ENCODE measurements at regions not wholly inside any gene's neighbourhood (a gene's known extent, or its start where the extent isn't known, plus 50 kb on each side); places are given as distances from the start of the nearest gene placed in this dataset.
A peak's percentile ranks its signal among the peaks of the same experiment; 100 is the strongest.
"Not testable (repeated sequence)": the region's sequence is repeated elsewhere in the genome, so short reads cannot be mapped to it uniquely, and the experiment has no call there.

- Mint-ChIP-seq H3K27ac (no peak overlapping the region), H3K4me3 (no peak overlapping the region), H3K27me3 (peaks cover 6% of the 10 kb centered on the region), H3K9me3 (ENCODE audit: low read depth) (no peaks in the 10 kb centered on the region), H3K36me3 (ENCODE audit: low read depth) (no peaks in the 10 kb centered on the region), H3K4me1 (peaks cover 2% of the 10 kb centered on the region)
- intact Hi-C loops (cut with DNase I, micrococcal nuclease), result no loop called here
- DNase-seq (no peak), ATAC-seq (no peak)
- CTCF ChIA-PET, result no interaction called here
- POLR2A ChIA-PET, result no interaction called here
Measured at GRCh38 chr6:167208819-167209576, 51.2 kb upstream of the GPR31 start.

- intact Hi-C loops (cut with DNase I, micrococcal nuclease), result no loop called here
- Mint-ChIP-seq H3K27me3 (peaks cover 6% of the 10 kb centered on the region), H3K4me1 (peaks cover 2% of the 10 kb centered on the region), H3K4me3 (no peak overlapping the region), H3K9me3 (ENCODE audit: low read depth) (no peaks in the 10 kb centered on the region), H3K36me3 (ENCODE audit: low read depth) (no peaks in the 10 kb centered on the region), H3K27ac (no peak overlapping the region)
- ChIA-PET POLR2A (no interaction called here), CTCF (no interaction called here)
- no peak for ATAC-seq
- DNase-seq, result no peak
Measured at GRCh38 chr6:167209577-167209975, 51.8 kb upstream of the GPR31 start.

GRCh38 chr6:167210375-167211294 lies 52.9 kb upstream of the GPR31 start:
- H3K9me3 Mint-ChIP-seq (ENCODE audit: low read depth), result no peaks in the 10 kb centered on the region
- intact Hi-C loops (cut with DNase I, micrococcal nuclease), result loop anchor here in 1 of 2 experiments (5.0 kb wide), 1 partner anchor 162 kb away; no protein-coding TSS in a partner anchor
- ChIA-PET POLR2A (no interaction called here), CTCF (interaction anchor here (1.1 kb wide), 1 partner anchor 142 kb away, joined by 3 read pairs; no protein-coding TSS in a partner anchor)
- no peak overlapping the region for H3K4me3 Mint-ChIP-seq
- H3K4me1 Mint-ChIP-seq, result peaks cover 2% of the 10 kb centered on the region
- peaks cover 6% of the 10 kb centered on the region for H3K27me3 Mint-ChIP-seq
- DNase-seq, result no peak
- no peak for ATAC-seq
- H3K27ac Mint-ChIP-seq, result no peak overlapping the region
- H3K36me3 Mint-ChIP-seq (ENCODE audit: low read depth), result no peaks in the 10 kb centered on the region

GRCh38 chr6:167211295-167211648 lies 53.5 kb upstream of the GPR31 start:
- H3K9me3 Mint-ChIP-seq (ENCODE audit: low read depth), result no peaks in the 10 kb centered on the region
- POLR2A ChIA-PET, result no interaction called here
- intact Hi-C loops (cut with DNase I, micrococcal nuclease), result loop anchor here in 1 of 2 experiments (5.0 kb wide), 1 partner anchor 161 kb away; no protein-coding TSS in a partner anchor
- no peak overlapping the region for H3K27ac Mint-ChIP-seq
- DNase-seq, result no peak
- H3K4me3 Mint-ChIP-seq, result no peak overlapping the region
- no peaks in the 10 kb centered on the region for H3K36me3 Mint-ChIP-seq (ENCODE audit: low read depth)
- ATAC-seq, result no peak
- CTCF ChIA-PET, result interaction anchor here (1.1 to 1.5 kb wide), 2 partner anchors 79 to 141 kb away, joined by 3 to 4 read pairs; no protein-coding TSS in a partner anchor
- peaks cover 6% of the 10 kb centered on the region for H3K27me3 Mint-ChIP-seq
- H3K4me1 Mint-ChIP-seq, result peaks cover 2% of the 10 kb centered on the region

- no peak overlapping the region for H3K4me3 Mint-ChIP-seq
- peak; percentile 26 for DNase-seq
- ATAC-seq, result peak; percentile 17
- no peaks in the 10 kb centered on the region for H3K9me3 Mint-ChIP-seq (ENCODE audit: low read depth)
- H3K4me1 Mint-ChIP-seq, result peaks cover 2% of the 10 kb centered on the region
- ChIA-PET CTCF (interaction anchor here (1.5 kb wide), 1 partner anchor 78 kb away, joined by 4 read pairs; no protein-coding TSS in a partner anchor), POLR2A (interaction anchor here (0.7 kb wide), 1 partner anchor 886 kb away, joined by 4 read pairs; no protein-coding TSS in a partner anchor)
- no peak overlapping the region for H3K27ac Mint-ChIP-seq
- H3K36me3 Mint-ChIP-seq (ENCODE audit: low read depth), result no peaks in the 10 kb centered on the region
- intact Hi-C loops (cut with DNase I, micrococcal nuclease), result loop anchor here in 1 of 2 experiments (5.0 kb wide), 1 partner anchor 160 kb away; no protein-coding TSS in a partner anchor
- H3K27me3 Mint-ChIP-seq, result peaks cover 3% of the 10 kb centered on the region
Measured at GRCh38 chr6:167211881-167212712, 54.3 kb upstream of the GPR31 start.

- no peak overlapping the region for H3K27ac Mint-ChIP-seq
- CTCF ChIA-PET, result interaction anchor here (1.5 kb wide), 1 partner anchor 78 kb away, joined by 4 read pairs; no protein-coding TSS in a partner anchor
- POLR2A ChIA-PET, result interaction anchor here (0.7 kb wide), 1 partner anchor 886 kb away, joined by 4 read pairs; no protein-coding TSS in a partner anchor
- DNase-seq, result peak; percentile 19
- ATAC-seq, result peak; percentile 88
- H3K27me3 Mint-ChIP-seq, result peaks cover 3% of the 10 kb centered on the region
- intact Hi-C loops (cut with DNase I, micrococcal nuclease), result loop anchor here in 1 of 2 experiments (5.0 kb wide), 1 partner anchor 160 kb away; no protein-coding TSS in a partner anchor
- no peaks in the 10 kb centered on the region for H3K9me3 Mint-ChIP-seq (ENCODE audit: low read depth)
- peaks cover 2% of the 10 kb centered on the region for H3K4me1 Mint-ChIP-seq
- H3K4me3 Mint-ChIP-seq, result no peak overlapping the region
- no peaks in the 10 kb centered on the region for H3K36me3 Mint-ChIP-seq (ENCODE audit: low read depth)
Measured at GRCh38 chr6:167212713-167213005, 54.9 kb upstream of the GPR31 start.

GRCh38 chr6:167214206-167214605 lies 56.4 kb upstream of the GPR31 start:
- Mint-ChIP-seq H3K9me3 (ENCODE audit: low read depth) (no peaks in the 10 kb centered on the region), H3K27ac (no peak overlapping the region), H3K36me3 (ENCODE audit: low read depth) (no peaks in the 10 kb centered on the region), H3K4me1 (peaks cover 2% of the 10 kb centered on the region), H3K27me3 (peaks cover 3% of the 10 kb centered on the region), H3K4me3 (no peak overlapping the region)
- intact Hi-C loops (cut with DNase I, micrococcal nuclease), result loop anchor here in 1 of 2 experiments (5.0 kb wide), 1 partner anchor 158 kb away; no protein-coding TSS in a partner anchor
- DNase-seq (no peak), ATAC-seq (no peak)
- ChIA-PET POLR2A (no interaction called here), CTCF (interaction anchor here (2.5 kb wide), 1 partner anchor 138 kb away, joined by 12 read pairs; no protein-coding TSS in a partner anchor)

- H3K4me3 Mint-ChIP-seq; H3K36me3 Mint-ChIP-seq (ENCODE audit: low read depth); intact Hi-C loops (cut with DNase I, micrococcal nuclease); DNase-seq; H3K27ac Mint-ChIP-seq; H3K9me3 Mint-ChIP-seq (ENCODE audit: low read depth); ATAC-seq; POLR2A ChIA-PET; H3K4me1 Mint-ChIP-seq; H3K27me3 Mint-ChIP-seq: not testable (repeated sequence)
- CTCF ChIA-PET, result interaction anchor here (0.6 to 2.5 kb wide), 4 partner anchors 15 to 136 kb away, joined by 3 to 12 read pairs (median 4); no protein-coding TSS in a partner anchor
Measured at GRCh38 chr6:167215429-167216250, 57.9 kb upstream of the GPR31 start.

- H3K4me1 Mint-ChIP-seq; ATAC-seq; POLR2A ChIA-PET; H3K9me3 Mint-ChIP-seq (ENCODE audit: low read depth); H3K36me3 Mint-ChIP-seq (ENCODE audit: low read depth); intact Hi-C loops (cut with DNase I, micrococcal nuclease); DNase-seq; H3K27me3 Mint-ChIP-seq; H3K27ac Mint-ChIP-seq; H3K4me3 Mint-ChIP-seq: not testable (repeated sequence)
- CTCF ChIA-PET, result interaction anchor here (0.6 to 2.5 kb wide), 3 partner anchors 14 to 135 kb away, joined by 3 to 12 read pairs (median 4); no protein-coding TSS in a partner anchor
Measured at GRCh38 chr6:167216390-167217050, 58.7 kb upstream of the GPR31 start.

GRCh38 chr6:167217073-167217472 lies 59.3 kb upstream of the GPR31 start:
- H3K27me3 Mint-ChIP-seq; H3K9me3 Mint-ChIP-seq (ENCODE audit: low read depth); ATAC-seq; H3K27ac Mint-ChIP-seq; H3K36me3 Mint-ChIP-seq (ENCODE audit: low read depth); POLR2A ChIA-PET; CTCF ChIA-PET; H3K4me3 Mint-ChIP-seq; intact Hi-C loops (cut with DNase I, micrococcal nuclease); DNase-seq; H3K4me1 Mint-ChIP-seq: not testable (repeated sequence)

Measured in activated CD4-positive, alpha-beta T cell treated with anti-CD3 and anti-CD28 coated beads for 36 hours (primary cell).